Peyer's patch (tissue), 4 donors: ENCODE measurements at regions not wholly inside any gene's neighbourhood (a gene's known extent, or its start where the extent isn't known, plus 50 kb on each side); places are given as distances from the start of the nearest gene placed in this dataset.

Experiments
- CTCF ChIP-seq, 6 experiments: fragments of 450-650 bp in 4 of 6; fragments of 200-600 bp in 2 of 6; sonication (generic) in 1 of 6; IDR thresholded peaks; one replicate each; pipeline ENCODE4 v1.5.1; 2017 to 2019; ENCODE audit warnings: antibody characterized with exemption in 6 of 6, mild to moderate bottlenecking in 3 of 6, moderate library complexity in 1 of 6
- POLR2A ChIP-seq, 2 donors: fragments of 450-650 bp; IDR thresholded peaks; one replicate each; pipeline ENCODE4 v1.5.1; 2017; ENCODE audit warnings: antibody characterized with exemption in 2 of 2, mild to moderate bottlenecking in 2 of 2, moderate library complexity in 2 of 2

DNA sequence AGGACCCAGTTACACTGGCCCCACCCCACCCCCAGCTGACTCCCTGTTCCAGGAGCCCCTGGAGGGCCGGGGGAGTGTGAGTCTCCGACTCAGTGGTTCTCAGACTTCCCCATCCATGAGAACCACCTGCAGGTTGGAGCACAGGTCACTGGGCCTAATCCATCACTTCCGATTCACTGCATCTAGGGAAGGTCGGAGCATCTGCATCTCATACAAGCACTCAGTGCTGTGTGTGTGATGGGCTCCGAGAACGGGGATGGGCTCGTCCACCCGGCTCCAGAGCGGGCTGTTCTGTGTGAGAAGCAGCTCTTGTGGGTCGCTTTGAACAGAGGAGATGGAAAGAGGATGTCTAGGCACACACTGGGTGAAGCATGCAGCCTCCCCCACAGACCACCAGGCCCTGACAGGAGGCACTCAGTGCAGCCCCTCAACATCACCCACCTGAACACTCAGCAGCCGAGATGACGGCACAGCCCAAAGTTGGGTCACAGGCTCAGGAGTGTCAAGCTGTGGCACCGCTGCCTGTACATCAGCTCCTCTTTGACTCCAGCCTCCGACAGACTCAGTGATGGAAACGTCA lies 541.4 kb downstream of the BRD1 start:
- TF ChIP-seq CTCF (IDR thresholded peaks at IDR 0.05) (no peak), POLR2A (IDR thresholded peaks at IDR 0.05) (no peak)
